HTR-8/SVneo (cell line): ENCODE measurements at regions not wholly inside any gene's neighbourhood (a gene's known extent, or its start where the extent isn't known, plus 50 kb on each side); places are given as distances from the start of the nearest gene placed in this dataset.
A peak's percentile ranks its signal among the peaks of the same experiment; 100 is the strongest.

Experiments used
- DNase-seq: peaks from one replicate; pipeline ENCODE4 v3.0.0; 2011; ENCODE audit warnings: low spot score, mixed read lengths; ENCODE audit not compliant: insufficient read length
- FAIRE-seq: peaks from 2 replicates; lab custom pipeline; 2011; peaks lifted over from hg19 to GRCh38; lab: Jason Lieb, UNC

- FAIRE-seq, result no peak
- no peak for DNase-seq
Measured at GRCh38 chr17:14014657-14015056, 54.6 kb upstream of the COX10 start.

- FAIRE-seq (no peak), DNase-seq (no peak)
Measured at GRCh38 chr17:14015271-14015670, 54.0 kb upstream of the COX10 start.

- DNase-seq, result no peak
- FAIRE-seq, result no peak
Measured at GRCh38 chr17:14016858-14017257, 52.4 kb upstream of the COX10 start.

GRCh38 chr17:14019186-14019956 is 49.9 kb upstream of the COX10 start:
- no peak for FAIRE-seq

More at GRCh38 chr17:14019186-14019956, 49.9 kb upstream of the COX10 start:
- DNase-seq, result peak; percentile 8
